GM03348 (cell line): ENCODE measurements at regions not wholly inside any gene's neighbourhood (a gene's known extent, or its start where the extent isn't known, plus 50 kb on each side); places are given as distances from the start of the nearest gene placed in this dataset.

Experiments
- DNase-seq: peaks from one replicate; pipeline ENCODE4 v3.0.0; 2012; ENCODE audit warnings: low spot score

- DNase-seq, result no peak
Observed at GRCh38 chr15:93485438-93486327, 396.7 kb upstream of the RGMA start.

- DNase-seq, result no peak
Observed at GRCh38 chr15:93483923-93484322, 394.9 kb upstream of the RGMA start.

DNA sequence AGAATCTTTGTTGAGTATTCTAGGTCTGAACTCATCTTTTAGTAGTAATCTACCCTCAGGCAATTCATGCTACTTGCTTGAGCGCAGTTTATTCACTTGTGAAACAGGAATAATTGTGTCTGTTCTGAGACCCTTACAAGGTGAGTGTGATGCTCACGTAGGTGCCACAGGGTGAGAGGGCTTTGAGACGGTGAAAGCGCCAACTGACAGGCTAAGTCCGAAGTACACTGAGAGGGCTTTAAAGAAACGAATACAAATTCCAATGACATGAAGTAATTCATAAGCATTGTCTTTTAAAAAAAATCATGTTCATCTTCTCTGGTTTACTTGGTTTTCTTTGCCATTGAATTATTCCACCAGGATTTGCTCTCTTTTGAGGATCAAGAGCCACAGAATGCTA is 393.7 kb upstream of the RGMA start:
- no peak for DNase-seq

DNA sequence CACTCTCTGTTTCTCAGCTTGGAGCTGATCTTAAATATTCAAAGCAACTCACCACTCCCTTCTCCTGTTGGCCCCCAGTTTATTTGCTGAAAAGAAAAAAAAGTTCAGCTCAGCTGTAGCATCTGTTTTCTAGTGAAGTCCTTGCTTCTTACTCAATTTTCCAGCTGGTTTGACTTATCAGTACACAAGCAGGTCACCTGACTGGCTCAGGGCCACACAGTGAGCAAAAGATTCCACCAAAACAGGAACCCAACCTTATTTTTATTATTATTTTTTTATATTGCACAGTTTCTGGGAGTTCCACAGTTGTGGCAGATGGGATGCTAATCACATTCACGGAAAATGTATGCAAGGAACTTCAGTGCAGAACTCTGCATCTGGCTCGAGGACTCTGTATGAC is 390.7 kb upstream of the RGMA start:
- no peak for DNase-seq

- no peak for DNase-seq
Observed at GRCh38 chr15:93478947-93479346, 389.9 kb upstream of the RGMA start.

DNA sequence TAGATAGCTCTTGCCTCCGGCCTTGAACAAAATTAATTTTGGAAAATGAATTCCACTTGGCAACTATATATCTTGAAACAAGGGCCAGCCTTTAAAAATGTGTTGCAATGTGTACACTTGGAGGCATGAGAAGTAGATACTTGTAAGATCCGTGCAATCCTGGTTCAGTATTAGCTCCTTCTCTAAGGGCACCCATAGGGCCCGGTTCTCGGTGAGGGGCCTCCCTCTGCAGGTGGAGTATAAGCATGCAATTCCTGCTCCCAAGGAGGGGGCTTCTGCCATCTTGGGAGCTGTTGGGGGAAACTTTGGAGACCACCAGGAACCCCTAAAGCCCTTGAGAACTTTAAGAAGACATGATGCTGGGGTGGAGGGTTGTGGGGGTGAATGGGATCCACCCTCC is 388.7 kb upstream of the RGMA start:
- no peak for DNase-seq

- no peak for DNase-seq
Observed at GRCh38 chr15:93477188-93477587, 388.2 kb upstream of the RGMA start.

- DNase-seq, result no peak
Observed at GRCh38 chr15:93476491-93477177, 387.6 kb upstream of the RGMA start.

GRCh38 chr15:93474728-93475127 is 385.7 kb upstream of the RGMA start:
- no peak for DNase-seq

DNA sequence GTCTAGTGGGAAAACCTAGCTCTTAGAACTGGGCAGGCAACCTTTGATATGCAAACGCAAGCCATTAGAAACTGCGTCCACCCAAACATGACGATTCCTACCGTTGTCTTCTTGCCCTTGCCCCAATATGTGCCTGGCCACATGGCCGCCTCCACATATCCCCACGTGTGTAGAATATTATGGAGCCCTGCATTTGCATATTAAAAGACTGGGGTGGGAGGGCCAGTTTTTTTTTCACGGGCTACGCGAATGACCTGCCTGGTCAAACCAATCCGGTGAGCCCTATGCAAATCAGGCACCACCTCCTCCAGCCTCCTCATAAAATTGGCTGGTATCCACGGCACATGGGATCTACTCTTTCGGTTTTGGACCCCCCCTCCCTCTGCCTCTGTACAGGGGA is 381.0 kb upstream of the RGMA start:
- no peak for DNase-seq

DNA sequence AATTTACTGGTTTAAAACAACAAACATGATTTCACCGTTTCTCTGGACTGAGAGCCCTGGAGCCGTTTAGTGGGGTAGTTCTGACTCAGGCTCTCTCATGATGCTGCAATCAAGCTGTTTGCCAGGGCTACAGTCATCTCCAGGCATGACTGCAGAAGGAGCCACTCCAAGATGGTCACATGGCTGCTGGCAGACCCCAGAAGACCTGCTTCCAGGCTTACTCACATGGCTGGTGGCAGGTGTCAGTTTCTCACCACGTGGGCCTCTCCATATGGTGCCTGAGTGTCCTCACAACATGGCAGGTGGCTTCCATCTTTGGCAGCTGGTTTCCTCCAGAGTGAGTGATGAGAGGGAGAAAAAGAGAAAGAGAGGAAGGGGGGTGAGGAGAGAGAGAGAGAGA is 378.3 kb upstream of the RGMA start:
- DNase-seq, result no peak

DNA sequence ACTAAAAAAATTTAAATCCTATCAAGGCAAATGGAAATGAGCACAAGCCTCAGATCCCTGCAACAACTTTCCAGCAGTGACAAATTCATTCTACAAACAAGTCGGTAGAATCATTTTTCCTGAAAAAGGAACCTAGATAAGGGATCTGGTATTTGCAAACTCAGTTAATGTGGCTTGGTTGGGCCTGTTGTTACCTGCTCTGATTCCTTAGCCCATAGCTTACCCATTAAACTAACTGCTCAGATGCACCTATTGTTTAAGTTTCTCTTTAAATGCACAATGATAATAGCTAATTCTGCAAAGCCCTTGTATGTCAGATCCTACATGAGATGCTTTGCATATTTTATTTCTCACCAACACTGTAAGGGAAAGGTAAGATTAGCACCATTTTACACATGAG is 377.4 kb upstream of the RGMA start:
- no peak for DNase-seq

DNA sequence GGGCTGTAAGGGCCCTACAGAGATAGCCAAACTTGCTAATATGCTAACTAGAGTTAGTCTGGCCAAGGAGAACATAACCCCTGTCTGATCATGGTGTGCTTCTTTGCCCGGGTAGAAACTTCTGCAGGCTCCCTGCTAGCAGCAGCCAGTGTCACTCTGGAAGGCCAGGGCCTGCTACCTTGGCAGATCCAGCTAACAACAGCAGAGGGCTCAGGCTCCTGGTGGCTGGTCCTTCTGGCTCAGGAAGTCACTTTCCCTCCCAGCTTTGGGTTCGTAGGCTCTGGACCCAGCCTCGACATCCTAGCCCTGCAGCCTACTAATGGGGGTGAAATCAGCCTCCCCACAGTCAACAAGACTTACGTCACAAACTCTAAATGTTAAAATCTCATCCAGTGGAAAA is 373.7 kb upstream of the RGMA start:
- no peak for DNase-seq

- no peak for DNase-seq
Observed at GRCh38 chr15:93460717-93461116, 371.7 kb upstream of the RGMA start.

DNA sequence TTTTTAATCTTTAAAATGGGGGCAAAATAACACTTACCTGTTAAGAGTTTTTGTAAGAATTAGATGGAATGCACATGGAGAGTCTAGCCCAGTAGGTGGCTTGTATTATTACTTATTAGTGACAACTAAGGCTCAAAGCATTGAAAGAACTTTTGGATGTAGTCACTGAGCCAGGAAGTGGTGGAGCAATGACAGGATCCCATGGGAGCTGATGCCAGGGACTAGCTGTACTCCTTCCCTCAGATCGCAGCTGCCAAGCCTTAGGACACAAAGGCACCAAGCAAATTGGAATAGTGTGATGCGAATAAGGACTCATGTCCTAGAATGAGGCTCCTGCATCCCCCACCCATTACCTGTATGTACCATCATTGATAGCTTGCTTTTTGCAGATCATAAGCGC is 370.4 kb upstream of the RGMA start:
- DNase-seq, result no peak

DNA sequence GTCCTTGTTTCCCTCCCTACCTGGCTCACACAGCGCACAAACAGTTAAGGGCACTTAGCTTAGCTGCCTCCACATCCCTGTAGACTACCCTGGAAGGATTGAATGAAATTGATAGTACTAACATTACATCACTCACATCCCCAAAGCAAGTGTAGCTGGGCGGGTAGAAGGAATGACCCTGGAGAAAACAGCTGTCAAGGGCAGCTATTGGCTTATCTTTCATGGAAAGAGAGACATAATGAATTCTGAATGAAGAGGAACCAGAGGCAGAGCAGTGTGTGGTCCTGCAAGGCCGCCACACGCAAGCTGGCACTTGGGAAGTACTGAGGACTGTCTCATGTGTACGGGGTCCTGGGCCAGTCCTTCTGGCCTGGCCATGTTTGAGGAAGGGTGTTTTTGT is 369.6 kb upstream of the RGMA start:
- DNase-seq, result no peak

GRCh38 chr15:93454788-93455187 is 365.8 kb upstream of the RGMA start:
- no peak for DNase-seq

GRCh38 chr15:93452537-93453211 is 363.7 kb upstream of the RGMA start:
- DNase-seq, result no peak

GRCh38 chr15:93451822-93452221 is 362.8 kb upstream of the RGMA start:
- DNase-seq, result no peak

DNA sequence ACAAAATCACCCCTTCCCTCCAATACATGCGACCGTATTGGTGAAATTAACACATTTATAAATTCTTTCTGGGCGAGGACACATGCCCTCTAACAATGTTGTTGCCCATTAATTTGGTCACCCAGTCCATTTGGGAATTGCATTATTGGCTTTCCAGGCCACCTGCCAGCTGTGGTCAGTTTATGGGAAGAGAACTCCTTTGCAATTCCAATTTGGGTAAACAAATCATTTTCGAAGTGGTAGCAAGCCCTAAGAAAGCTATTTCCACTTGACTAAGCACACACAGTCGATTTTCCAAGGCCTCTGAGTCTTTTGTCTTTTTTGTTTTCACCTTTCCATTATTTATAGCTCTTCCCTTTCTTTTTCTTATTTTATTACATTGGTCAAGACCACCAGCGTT is 362.3 kb upstream of the RGMA start:
- DNase-seq, result no peak

DNA sequence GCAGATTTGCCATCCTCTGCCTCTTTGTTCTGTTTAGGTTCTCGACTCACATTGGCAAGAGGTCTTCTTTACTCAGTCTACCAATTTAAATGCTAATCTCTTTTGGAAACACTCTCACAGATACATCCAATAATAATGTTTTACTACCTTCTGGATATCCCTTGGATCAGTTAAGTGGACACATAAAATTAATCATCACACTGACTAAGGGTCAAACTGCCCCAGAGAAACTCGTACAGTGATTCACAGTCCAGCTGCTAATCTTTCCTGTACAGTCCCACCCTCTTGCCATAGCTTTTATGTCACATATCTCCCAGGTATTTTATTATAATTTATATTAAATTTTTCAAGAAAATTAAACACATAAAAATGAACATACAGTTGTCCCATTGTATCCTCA is 360.8 kb upstream of the RGMA start:
- DNase-seq, result no peak

- DNase-seq, result no peak
Observed at GRCh38 chr15:93438310-93438709, 349.3 kb upstream of the RGMA start.

DNA sequence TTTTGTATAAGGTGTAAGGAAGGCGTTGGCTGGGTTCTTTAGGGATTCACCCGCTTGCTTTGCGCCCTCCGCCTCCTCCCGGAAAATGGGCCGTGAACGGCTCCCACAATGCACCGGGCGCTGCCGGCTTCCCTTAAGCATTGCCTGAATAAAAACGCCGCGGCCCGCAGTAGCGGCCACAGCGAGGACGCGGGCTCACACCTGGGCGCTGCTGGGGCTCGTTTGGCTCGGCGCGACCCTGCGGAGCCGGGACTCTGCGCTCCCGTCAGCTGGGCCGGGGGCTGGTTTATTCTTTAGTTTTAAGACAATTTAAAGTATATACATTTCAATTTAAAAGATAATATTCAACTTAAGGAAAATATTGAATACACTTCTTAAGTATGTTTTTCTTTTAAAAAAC is 343.5 kb upstream of the RGMA start:
- no peak for DNase-seq
